ENCODE measurements at regions not wholly inside any gene's neighbourhood (a gene's known extent, or its start where the extent isn't known, plus 50 kb on each side); places are given as distances from the start of the nearest gene placed in this dataset.
A peak's percentile ranks its signal among the peaks of the same experiment; 100 is the strongest.
"Not testable (repeated sequence)": the region's sequence is repeated elsewhere in the genome, so short reads cannot be mapped to it uniquely, and the experiment has no call there.

DNA sequence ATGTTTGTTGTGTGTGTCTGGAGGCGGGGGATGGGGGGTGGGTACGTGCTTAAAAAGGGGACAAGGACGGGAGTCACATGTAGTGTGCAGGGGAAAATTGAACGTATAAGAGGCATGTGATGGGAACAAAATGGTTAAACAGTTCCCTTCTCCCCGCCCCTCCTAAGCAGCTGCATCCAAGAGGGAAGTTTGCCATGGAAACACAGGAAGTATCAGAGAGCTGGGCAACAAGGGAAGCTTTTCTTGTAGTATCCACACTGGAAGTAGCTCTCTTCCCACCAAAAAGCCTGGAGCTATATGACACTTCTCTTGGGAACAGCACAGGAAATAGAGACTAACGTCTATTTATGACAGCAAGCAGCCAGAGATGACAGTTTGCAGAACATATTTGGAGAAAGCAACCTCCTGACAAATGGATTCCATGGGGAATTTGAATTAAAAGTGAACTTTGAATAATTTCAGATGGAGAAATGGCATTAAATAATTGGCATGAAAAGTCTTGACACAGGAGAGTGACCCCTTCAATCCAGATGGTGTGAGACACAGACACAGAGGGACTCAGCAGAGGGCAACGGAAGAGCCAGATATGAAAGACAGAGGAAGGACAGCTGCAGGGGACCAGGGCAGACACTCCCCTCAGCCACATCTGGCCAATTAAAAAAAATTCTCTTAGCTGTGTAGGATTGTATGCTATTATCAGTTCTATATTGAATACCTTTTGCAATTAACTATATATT, 294.2 kb upstream of the TBL1XR1 start:
- TF ChIP-seq, protein P1, sequence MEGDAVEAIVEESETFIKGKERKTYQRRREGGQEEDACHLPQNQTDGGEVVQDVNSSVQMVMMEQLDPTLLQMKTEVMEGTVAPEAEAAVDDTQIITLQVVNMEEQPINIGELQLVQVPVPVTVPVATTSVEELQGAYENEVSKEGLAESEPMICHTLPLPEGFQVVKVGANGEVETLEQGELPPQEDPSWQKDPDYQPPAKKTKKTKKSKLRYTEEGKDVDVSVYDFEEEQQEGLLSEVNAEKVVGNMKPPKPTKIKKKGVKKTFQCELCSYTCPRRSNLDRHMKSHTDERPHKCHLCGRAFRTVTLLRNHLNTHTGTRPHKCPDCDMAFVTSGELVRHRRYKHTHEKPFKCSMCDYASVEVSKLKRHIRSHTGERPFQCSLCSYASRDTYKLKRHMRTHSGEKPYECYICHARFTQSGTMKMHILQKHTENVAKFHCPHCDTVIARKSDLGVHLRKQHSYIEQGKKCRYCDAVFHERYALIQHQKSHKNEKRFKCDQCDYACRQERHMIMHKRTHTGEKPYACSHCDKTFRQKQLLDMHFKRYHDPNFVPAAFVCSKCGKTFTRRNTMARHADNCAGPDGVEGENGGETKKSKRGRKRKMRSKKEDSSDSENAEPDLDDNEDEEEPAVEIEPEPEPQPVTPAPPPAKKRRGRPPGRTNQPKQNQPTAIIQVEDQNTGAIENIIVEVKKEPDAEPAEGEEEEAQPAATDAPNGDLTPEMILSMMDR (IDR thresholded peaks at IDR 0.05), result no peak
- Histone ChIP-seq H3K27ac (peak overlapping the region in 1 of 2 donors; percentile 46), H3K27me3 (no peaks in the 10 kb centered on the region), H3K4me3 (no peak overlapping the region), H3K4me1 (peaks cover 0 to 24% of the 10 kb centered on the region in 2 donors), H3K36me3 (no peaks in the 10 kb centered on the region), H3K9me3 (no peaks in the 10 kb centered on the region)
- no peak for DNase-seq (ENCODE audit: low spot score)

DNA sequence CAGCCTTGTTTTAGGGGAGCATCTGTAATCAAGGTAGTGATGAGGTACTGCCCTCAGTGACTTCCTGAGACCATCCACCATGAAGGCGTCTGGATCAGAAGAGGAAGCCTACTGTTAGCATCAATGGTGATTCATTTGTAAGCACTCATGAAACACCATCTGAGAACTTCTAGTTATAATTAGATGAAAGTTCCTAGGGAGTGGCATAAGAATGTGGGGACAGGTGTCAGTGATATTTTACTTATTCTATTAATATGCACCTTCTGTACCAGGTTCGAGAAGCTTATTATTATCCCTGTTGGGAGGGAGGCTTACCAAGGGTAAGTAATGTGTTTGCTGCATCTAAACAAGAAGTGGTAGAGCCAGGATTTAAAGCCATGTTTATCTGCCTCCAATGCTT, 295.8 kb upstream of the TBL1XR1 start:
- H3K4me3 ChIP-seq, result no peak overlapping the region
- no peak overlapping the region for H3K27ac ChIP-seq
- no peak for DNase-seq (ENCODE audit: low spot score)
- TF ChIP-seq, protein P1 (IDR thresholded peaks at IDR 0.05), result no peak
- H3K36me3 ChIP-seq, result no peaks in the 10 kb centered on the region
- peaks cover 0 to 21% of the 10 kb centered on the region in 2 donors for H3K4me1 ChIP-seq
- no peaks in the 10 kb centered on the region for H3K9me3 ChIP-seq
- no peaks in the 10 kb centered on the region for H3K27me3 ChIP-seq

DNA sequence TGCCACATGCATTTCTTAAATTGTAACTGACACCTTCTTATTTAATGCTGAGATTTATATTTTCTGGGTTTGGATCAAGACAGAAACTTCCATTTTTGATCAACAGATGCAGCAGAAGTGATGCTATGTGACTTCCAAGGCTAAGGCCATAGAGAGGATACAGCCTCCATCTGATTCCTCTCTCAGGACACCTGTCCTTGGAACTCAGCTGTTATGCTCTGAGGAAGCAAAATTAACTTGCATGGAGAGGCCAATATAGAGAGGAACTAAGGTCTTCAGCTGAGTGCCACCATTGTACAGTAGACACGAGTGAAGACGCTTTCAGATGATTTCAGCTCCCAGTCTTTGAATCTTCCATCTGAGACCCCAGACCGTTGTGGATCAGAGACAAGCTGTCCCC, 296.9 kb upstream of the TBL1XR1 start:
- TF ChIP-seq, protein P1 (IDR thresholded peaks at IDR 0.05), result no peak
- DNase-seq (ENCODE audit: low spot score), result no peak
- Histone ChIP-seq H3K36me3 (no peaks in the 10 kb centered on the region), H3K9me3 (no peaks in the 10 kb centered on the region), H3K27ac (no peak overlapping the region), H3K4me1 (peaks cover 0 to 21% of the 10 kb centered on the region in 2 donors), H3K27me3 (no peaks in the 10 kb centered on the region), H3K4me3 (no peak overlapping the region)

DNA sequence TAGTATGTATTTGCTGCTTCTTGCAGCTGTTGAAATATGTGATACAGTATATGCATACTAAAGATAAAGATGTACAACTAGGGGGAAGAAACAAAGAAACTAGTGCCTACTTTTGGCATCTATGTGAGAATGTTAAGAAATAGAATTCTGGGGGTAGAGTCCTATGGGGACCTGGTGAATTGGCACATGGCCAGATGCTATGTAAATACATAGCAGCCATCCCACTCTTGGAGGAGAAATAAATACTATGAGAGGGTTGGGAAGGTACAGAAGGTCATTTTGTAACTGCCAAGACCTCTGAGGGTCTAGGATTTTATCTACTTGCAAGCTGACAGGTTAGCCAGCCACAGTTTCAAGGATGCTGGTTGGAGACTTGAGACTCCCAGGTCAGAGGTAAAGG, 298.3 kb upstream of the TBL1XR1 start:
- no peak for DNase-seq (ENCODE audit: low spot score)
- TF ChIP-seq, protein P1 (IDR thresholded peaks at IDR 0.05), result no peak
- Histone ChIP-seq H3K9me3 (no peaks in the 10 kb centered on the region), H3K27ac (no peak overlapping the region), H3K4me3 (no peak overlapping the region), H3K27me3 (no peaks in the 10 kb centered on the region), H3K4me1 (peaks cover 0 to 15% of the 10 kb centered on the region in 2 donors), H3K36me3 (no peaks in the 10 kb centered on the region)

DNA sequence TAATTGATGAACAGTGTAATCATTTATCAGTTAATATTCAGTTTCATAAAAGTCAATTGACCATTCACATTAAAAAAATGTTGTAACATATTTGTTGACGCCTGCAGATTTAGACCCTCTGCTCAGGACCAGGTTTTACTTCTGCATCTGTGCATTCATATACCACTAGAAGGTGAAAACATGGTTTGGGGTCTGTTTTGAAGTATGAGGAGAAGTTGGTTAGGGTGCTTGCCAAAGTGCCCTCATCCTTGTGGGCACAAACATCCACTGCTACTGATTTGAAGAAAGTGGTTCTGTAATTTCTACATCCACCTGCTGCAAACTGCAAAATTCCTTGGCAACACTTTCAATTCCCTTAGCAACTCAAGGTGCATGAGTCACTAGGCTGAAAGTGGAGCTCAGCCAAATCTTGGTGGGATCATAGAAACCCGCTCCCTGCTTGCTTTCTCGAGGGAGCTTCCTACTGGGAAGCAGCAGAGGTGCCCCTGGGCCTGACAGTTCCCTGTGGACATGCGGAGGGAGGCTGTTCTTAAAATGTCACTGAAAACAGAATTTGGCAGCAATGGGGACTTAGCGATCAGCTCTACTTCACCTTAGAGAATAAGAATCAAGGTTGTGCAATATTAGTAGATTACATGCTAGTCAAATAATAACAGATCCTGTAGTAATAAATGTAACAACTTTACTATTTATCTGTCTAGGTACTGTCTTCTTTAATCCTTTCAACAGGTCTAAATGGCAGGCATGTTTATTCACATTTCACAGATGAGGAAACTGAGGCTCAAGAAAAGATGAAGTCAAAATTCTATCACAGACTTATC, 301.0 kb upstream of the TBL1XR1 start:
- no peaks in the 10 kb centered on the region for H3K4me1 ChIP-seq
- no peaks in the 10 kb centered on the region for H3K27me3 ChIP-seq
- H3K27ac ChIP-seq, result no peak overlapping the region
- H3K4me3 ChIP-seq, result no peak overlapping the region
- TF ChIP-seq, protein P1 (IDR thresholded peaks at IDR 0.05), result no peak
- no peaks in the 10 kb centered on the region for H3K36me3 ChIP-seq
- no peaks in the 10 kb centered on the region for H3K9me3 ChIP-seq
- no peak for DNase-seq (ENCODE audit: low spot score)

DNA sequence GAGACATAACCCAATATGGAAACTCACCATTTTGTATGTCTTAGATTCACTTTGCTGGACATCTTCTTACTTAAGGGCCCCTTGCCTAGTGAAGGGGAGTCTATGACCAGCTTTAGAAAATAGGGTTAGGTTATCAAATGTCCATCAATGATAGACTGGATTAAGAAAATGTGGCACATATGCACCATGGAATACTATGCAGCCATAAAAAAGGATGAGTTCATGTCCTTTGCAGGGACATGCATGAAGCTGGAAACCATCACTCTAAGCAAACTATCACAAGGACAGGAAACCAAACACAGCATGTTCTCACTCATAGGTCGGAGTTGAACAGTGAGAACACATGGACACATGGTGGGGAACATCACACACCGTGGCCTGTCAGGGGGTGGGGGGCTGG, 301.8 kb upstream of the TBL1XR1 start:
- not testable (repeated sequence) for H3K9me3 ChIP-seq; H3K27me3 ChIP-seq; H3K36me3 ChIP-seq; DNase-seq (ENCODE audit: low spot score); H3K4me3 ChIP-seq; H3K27ac ChIP-seq; H3K4me1 ChIP-seq
